Kidney (tissue), 13 donors: ENCODE measurements at regions not wholly inside any gene's neighbourhood (a gene's known extent, or its start where the extent isn't known, plus 50 kb on each side); places are given as distances from the start of the nearest gene placed in this dataset.
"Not testable (repeated sequence)": the region's sequence is repeated elsewhere in the genome, so short reads cannot be mapped to it uniquely, and the experiment has no call there.

Experiments
- DNase-seq, 5 donors: peaks; one replicate each; pipeline ENCODE4 v3.0.0-alpha.2; 2013 to 2020
- FAIRE-seq: peaks from 2 replicates; lab custom pipeline; 2012; peaks lifted over from hg19 to GRCh38; lab: Jason Lieb, UNC
- H3K27ac ChIP-seq, 2 donors: one replicate each; pipeline ENCODE4 v1.7.0; 2013; ENCODE audit warnings: low read depth in 2 of 2, low read length in 2 of 2, inconsistent platforms in 1 of 2
- H3K27me3 ChIP-seq: one replicate; pipeline ENCODE4 v1.7.1; 2013; ENCODE audit warnings: low read length, inconsistent platforms; ENCODE audit not compliant: control insufficient read depth, insufficient read depth
- H3K36me3 ChIP-seq, 3 donors: one replicate each; pipeline versions ENCODE4 v1.7.0 to v1.7.1; 2013; ENCODE audit warnings: low read length in 3 of 3, control low read depth in 1 of 3, inconsistent platforms in 1 of 3; ENCODE audit not compliant: insufficient read depth in 3 of 3, control insufficient read depth in 2 of 3
- H3K4me1 ChIP-seq, 3 donors: one replicate each; pipeline versions ENCODE4 v1.7.0 to v1.7.1; 2013; ENCODE audit warnings: low read length in 3 of 3, inconsistent platforms in 1 of 3, low read depth in 1 of 3; ENCODE audit not compliant: control insufficient read depth in 2 of 3, insufficient read depth in 2 of 3
- H3K4me3 ChIP-seq, 3 donors: one replicate each; pipeline versions ENCODE4 v1.7.0 to v1.8.1; 2013; ENCODE audit warnings: low read length in 3 of 3, control low read depth in 1 of 3, inconsistent platforms in 1 of 3
- H3K9ac ChIP-seq, 3 donors: one replicate each; pipeline versions ENCODE4 v1.7.0 to v1.7.1; 2013; ENCODE audit warnings: low read length in 3 of 3, control low read depth in 1 of 3, inconsistent platforms in 1 of 3
- H3K9me3 ChIP-seq, 3 donors: one replicate each; pipeline versions ENCODE4 v1.7.0 to v1.7.1; 2013; ENCODE audit warnings: low read length in 3 of 3, control low read depth in 1 of 3, inconsistent platforms in 1 of 3; ENCODE audit not compliant: control insufficient read depth in 2 of 3, insufficient read depth in 1 of 3
- intact Hi-C: fragments of 100-400 bp; cut with DNase I; formaldehyde crosslinking; loops from one replicate; pipeline ENCODE4 v1.11.1; 2022
- TF ChIP-seq, protein P1 (sequence below): IDR thresholded peaks from 3 replicates; pipeline ENCODE4 v1.5.1; 2012; ENCODE audit warnings: mild to moderate bottlenecking, moderate library complexity, borderline replicate concordance; ENCODE audit not compliant: insufficient read depth; ENCODE audit errors: extremely low read depth
- donor health status: control.
- donor health status: control.
- donor health status: control.
- donor health status: control.
- donor health status: control.
- donor health status: DM: yes; HTN: yes; CAD: no.
- donor health status: Normal renal cell carcinoma (clear cell type).

- FAIRE-seq = no peak
- Histone ChIP-seq H3K27me3 (no peaks in the 10 kb centered on the region), H3K9me3 (no peaks in the 10 kb centered on the region), H3K4me3 (no peak overlapping the region), H3K4me1 (no peaks in the 10 kb centered on the region), H3K27ac (no peak overlapping the region), H3K36me3 (no peaks in the 10 kb centered on the region), H3K9ac (no peak overlapping the region)
- TF ChIP-seq, protein P1, sequence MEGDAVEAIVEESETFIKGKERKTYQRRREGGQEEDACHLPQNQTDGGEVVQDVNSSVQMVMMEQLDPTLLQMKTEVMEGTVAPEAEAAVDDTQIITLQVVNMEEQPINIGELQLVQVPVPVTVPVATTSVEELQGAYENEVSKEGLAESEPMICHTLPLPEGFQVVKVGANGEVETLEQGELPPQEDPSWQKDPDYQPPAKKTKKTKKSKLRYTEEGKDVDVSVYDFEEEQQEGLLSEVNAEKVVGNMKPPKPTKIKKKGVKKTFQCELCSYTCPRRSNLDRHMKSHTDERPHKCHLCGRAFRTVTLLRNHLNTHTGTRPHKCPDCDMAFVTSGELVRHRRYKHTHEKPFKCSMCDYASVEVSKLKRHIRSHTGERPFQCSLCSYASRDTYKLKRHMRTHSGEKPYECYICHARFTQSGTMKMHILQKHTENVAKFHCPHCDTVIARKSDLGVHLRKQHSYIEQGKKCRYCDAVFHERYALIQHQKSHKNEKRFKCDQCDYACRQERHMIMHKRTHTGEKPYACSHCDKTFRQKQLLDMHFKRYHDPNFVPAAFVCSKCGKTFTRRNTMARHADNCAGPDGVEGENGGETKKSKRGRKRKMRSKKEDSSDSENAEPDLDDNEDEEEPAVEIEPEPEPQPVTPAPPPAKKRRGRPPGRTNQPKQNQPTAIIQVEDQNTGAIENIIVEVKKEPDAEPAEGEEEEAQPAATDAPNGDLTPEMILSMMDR = no peak
- intact Hi-C loops = no loop called here
- no peak for DNase-seq
These were observed 168.4 kb downstream of the MSX2 start for GRCh38 chr5:174892742-174893141.

DNA sequence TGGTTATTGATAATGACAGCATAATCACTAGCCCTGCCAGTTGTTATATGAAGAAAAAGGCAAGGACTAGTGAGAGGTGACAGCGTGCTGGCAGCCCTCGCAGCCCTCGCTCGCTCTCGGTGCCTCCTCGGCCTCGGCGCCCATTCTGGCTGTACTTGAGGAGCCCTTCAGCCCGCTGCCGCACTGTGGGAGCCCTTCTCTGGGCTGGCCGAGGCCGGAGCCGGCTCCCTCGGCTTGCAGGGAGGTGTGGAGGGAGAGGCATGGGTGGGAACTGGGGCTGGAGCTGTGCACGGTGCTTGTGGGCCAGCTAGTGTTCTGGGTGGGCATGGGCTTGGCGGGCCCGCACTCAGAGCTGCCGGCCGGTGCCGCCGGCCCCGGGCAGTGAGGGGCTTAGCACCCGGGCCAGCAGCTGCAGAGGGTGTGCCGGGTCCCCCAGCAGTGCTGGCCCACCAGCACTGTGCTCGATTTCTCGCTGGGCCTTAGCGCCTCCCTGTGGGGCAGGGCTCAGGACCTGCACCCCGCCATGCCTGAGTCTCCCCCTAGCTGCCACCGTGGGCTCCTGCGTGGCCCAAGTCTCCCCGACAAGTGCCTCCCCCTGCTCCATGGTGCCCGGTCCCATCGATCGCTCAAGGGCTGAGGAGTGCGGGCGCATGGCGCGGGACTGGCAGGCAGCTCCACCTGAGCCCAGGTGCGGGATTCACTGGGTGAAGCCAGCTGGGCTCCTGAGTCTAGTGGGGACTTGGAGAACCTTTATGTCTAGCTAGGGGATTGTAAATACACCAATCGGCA, 156.2 kb downstream of the MSX2 start:
- H3K4me3 ChIP-seq, intact Hi-C loops, H3K9ac ChIP-seq, DNase-seq, H3K9me3 ChIP-seq, FAIRE-seq, H3K27ac ChIP-seq, H3K36me3 ChIP-seq, H3K4me1 ChIP-seq, H3K27me3 ChIP-seq: not testable (repeated sequence)

GRCh38 chr5:174877987-174878386, 153.6 kb downstream of the MSX2 start:
- no peaks in the 10 kb centered on the region for H3K9me3 ChIP-seq
- H3K9ac ChIP-seq = no peak overlapping the region
- FAIRE-seq = no peak
- H3K36me3 ChIP-seq = no peaks in the 10 kb centered on the region
- intact Hi-C loops = no loop called here
- TF ChIP-seq, protein P1 = no peak
- no peak overlapping the region for H3K4me3 ChIP-seq
- no peaks in the 10 kb centered on the region for H3K4me1 ChIP-seq
- H3K27ac ChIP-seq = no peak overlapping the region
- H3K27me3 ChIP-seq = no peaks in the 10 kb centered on the region
- no peak for DNase-seq

GRCh38 chr5:174872271-174872670, 147.9 kb downstream of the MSX2 start:
- intact Hi-C loops = no loop called here
- H3K9me3 ChIP-seq = no peaks in the 10 kb centered on the region
- FAIRE-seq (no peak), DNase-seq (no peak)
- no peak overlapping the region for H3K4me3 ChIP-seq
- no peaks in the 10 kb centered on the region for H3K27me3 ChIP-seq
- no peak overlapping the region for H3K27ac ChIP-seq
- H3K4me1 ChIP-seq = no peaks in the 10 kb centered on the region
- H3K9ac ChIP-seq = no peak overlapping the region
- H3K36me3 ChIP-seq = no peaks in the 10 kb centered on the region
- TF ChIP-seq, protein P1 = no peak
